ENCODE measurements at regions not wholly inside any gene's neighbourhood (a gene's known extent, or its start where the extent isn't known, plus 50 kb on each side); places are given as distances from the start of the nearest gene placed in this dataset.
A peak's percentile ranks its signal among the peaks of the same experiment; 100 is the strongest.

GRCh38 chr6:12348530-12349511, 58.7 kb downstream of the EDN1 start:
- Histone ChIP-seq H3K36me3 (no peaks in the 10 kb centered on the region), H3K4me3 (no peak overlapping the region), H3K27ac (no peak overlapping the region), H3K27me3 (no peaks in the 10 kb centered on the region), H3K4me1 (no peaks in the 10 kb centered on the region), H3K9me3 (peaks cover 13 to 21% of the 10 kb centered on the region in 2 donors)
- intact Hi-C loops (cut with DNase I; ENCODE audit: low total_unique reads): no loop called here
- no peak for DNase-seq (ENCODE audit: low spot score in 2 of 2)
- TF ChIP-seq POLR2A (IDR thresholded peaks at IDR 0.05) (no peak), POLR2AphosphoS5 (IDR thresholded peaks at IDR 0.05) (no peak)
- TF ChIP-seq, protein P1, sequence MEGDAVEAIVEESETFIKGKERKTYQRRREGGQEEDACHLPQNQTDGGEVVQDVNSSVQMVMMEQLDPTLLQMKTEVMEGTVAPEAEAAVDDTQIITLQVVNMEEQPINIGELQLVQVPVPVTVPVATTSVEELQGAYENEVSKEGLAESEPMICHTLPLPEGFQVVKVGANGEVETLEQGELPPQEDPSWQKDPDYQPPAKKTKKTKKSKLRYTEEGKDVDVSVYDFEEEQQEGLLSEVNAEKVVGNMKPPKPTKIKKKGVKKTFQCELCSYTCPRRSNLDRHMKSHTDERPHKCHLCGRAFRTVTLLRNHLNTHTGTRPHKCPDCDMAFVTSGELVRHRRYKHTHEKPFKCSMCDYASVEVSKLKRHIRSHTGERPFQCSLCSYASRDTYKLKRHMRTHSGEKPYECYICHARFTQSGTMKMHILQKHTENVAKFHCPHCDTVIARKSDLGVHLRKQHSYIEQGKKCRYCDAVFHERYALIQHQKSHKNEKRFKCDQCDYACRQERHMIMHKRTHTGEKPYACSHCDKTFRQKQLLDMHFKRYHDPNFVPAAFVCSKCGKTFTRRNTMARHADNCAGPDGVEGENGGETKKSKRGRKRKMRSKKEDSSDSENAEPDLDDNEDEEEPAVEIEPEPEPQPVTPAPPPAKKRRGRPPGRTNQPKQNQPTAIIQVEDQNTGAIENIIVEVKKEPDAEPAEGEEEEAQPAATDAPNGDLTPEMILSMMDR (IDR thresholded peaks at IDR 0.05): no peak

DNA sequence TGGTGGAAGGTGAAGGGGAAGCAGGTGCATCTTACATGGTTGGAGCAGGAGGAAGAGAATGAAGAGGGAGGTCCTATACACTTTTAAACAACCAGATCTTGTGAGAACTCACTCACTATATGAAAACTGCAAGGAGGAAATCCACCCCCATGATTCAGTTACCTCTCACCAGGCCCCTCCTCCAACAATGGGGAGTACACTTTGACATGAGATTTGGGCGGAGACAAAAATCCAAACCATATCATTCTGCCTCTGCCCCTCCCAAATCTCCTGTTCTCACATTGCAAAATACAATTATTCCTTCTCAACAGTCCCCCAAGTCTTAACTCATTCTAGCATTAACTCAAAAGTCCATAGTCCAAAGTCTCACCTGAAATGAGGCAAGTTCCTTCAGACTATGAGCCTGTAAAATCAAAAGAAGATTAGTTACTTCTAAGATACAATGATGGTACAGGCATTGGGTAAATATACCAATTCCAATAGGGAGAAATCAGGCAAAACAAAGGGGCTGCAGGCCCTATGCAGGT, 60.5 kb downstream of the EDN1 start:
- H3K4me1 ChIP-seq: no peaks in the 10 kb centered on the region
- H3K27ac ChIP-seq: no peak overlapping the region
- H3K4me3 ChIP-seq: no peak overlapping the region
- no peaks in the 10 kb centered on the region for H3K27me3 ChIP-seq
- no peak for DNase-seq (ENCODE audit: low spot score in 2 of 2)
- intact Hi-C loops (cut with DNase I; ENCODE audit: low total_unique reads): no loop called here
- TF ChIP-seq, protein P1 (IDR thresholded peaks at IDR 0.05): no peak
- H3K36me3 ChIP-seq: no peaks in the 10 kb centered on the region
- peaks cover 13 to 21% of the 10 kb centered on the region in 2 donors for H3K9me3 ChIP-seq

DNA sequence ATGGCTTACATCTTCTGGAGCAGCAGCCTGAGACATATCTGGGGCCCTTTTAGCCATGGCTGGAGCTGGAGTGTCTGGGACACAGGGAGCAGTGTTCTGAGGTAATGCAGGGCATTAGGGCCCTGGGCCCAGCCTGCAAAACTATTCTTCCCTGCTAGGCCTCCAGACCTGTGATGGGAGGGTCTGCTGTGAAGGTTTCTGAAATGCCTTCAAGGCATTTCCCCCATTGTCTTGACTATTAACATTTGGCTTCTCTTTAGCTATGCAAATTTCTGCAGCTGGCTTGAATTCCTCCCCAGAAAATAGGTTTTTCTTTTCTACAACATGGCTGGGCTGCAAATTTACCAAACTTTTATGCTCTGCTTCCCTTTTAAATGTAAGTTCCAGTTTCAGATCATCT, 61.5 kb downstream of the EDN1 start:
- H3K36me3 ChIP-seq: no peaks in the 10 kb centered on the region
- peaks cover 13 to 21% of the 10 kb centered on the region in 2 donors for H3K9me3 ChIP-seq
- no peaks in the 10 kb centered on the region for H3K27me3 ChIP-seq
- H3K4me3 ChIP-seq: no peak overlapping the region
- intact Hi-C loops (cut with DNase I; ENCODE audit: low total_unique reads): no loop called here
- no peak for DNase-seq (ENCODE audit: low spot score in 2 of 2)
- TF ChIP-seq POLR2AphosphoS5 (IDR thresholded peaks at IDR 0.05) (no peak), POLR2A (IDR thresholded peaks at IDR 0.05) (no peak)
- TF ChIP-seq, protein P1 (IDR thresholded peaks at IDR 0.05): no peak
- no peaks in the 10 kb centered on the region for H3K4me1 ChIP-seq
- H3K27ac ChIP-seq: no peak overlapping the region

GRCh38 chr6:12353731-12354130, 63.6 kb downstream of the EDN1 start:
- no peak overlapping the region for H3K4me3 ChIP-seq
- no peak overlapping the region for H3K27ac ChIP-seq
- peak in 1 of 2 donors; percentile 37 for DNase-seq (ENCODE audit: low spot score in 2 of 2)
- intact Hi-C loops (cut with DNase I; ENCODE audit: low total_unique reads): no loop called here
- H3K27me3 ChIP-seq: no peaks in the 10 kb centered on the region
- no peaks in the 10 kb centered on the region for H3K4me1 ChIP-seq
- H3K36me3 ChIP-seq: no peaks in the 10 kb centered on the region
- H3K9me3 ChIP-seq: peaks cover 13 to 21% of the 10 kb centered on the region in 2 donors
- TF ChIP-seq POLR2AphosphoS5 (IDR thresholded peaks at IDR 0.05) (peak in 1 of 3 donors; percentile 30), POLR2A (IDR thresholded peaks at IDR 0.05) (no peak)
- TF ChIP-seq, protein P1 (IDR thresholded peaks at IDR 0.05): no peak

DNA sequence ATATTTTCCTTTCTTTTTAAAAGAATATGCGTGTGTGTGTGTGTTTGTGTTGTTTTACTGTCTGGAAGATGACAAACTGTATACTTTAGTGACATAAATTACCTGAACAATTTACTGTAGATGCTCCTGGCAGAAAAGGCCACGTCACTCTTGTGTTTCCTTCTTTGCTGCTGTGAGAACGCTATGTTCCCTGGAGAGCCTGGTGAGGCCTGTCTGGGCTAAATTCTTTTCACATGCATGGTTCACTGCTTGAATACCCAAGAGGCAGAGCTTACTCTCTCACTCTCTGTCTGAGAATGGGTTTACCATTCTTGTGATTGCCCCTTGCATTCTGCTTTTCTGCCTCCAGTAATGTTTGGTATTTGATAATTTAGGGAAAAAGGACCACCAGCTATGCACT, 64.3 kb downstream of the EDN1 start:
- Histone ChIP-seq H3K27me3 (no peaks in the 10 kb centered on the region), H3K27ac (peak overlapping the region; percentile 7 to 45), H3K4me1 (no peaks in the 10 kb centered on the region), H3K4me3 (no peak overlapping the region), H3K36me3 (no peaks in the 10 kb centered on the region), H3K9me3 (peaks cover 13 to 21% of the 10 kb centered on the region in 2 donors)
- TF ChIP-seq POLR2A (IDR thresholded peaks at IDR 0.05): no peak
- peak in 1 of 3 donors; percentile 56 for TF ChIP-seq POLR2AphosphoS5 (IDR thresholded peaks at IDR 0.05)
- TF ChIP-seq, protein P1 (IDR thresholded peaks at IDR 0.05): no peak
- DNase-seq (ENCODE audit: low spot score in 2 of 2): peak in 1 of 2 donors; percentile 53
- intact Hi-C loops (cut with DNase I; ENCODE audit: low total_unique reads): no loop called here

Measured in breast epithelium (tissue), 4 donors.